BE2C (cell line): ENCODE measurements at regions not wholly inside any gene's neighbourhood (a gene's known extent, or its start where the extent isn't known, plus 50 kb on each side); places are given as distances from the start of the nearest gene placed in this dataset.
"Not testable (repeated sequence)": the region's sequence is repeated elsewhere in the genome, so short reads cannot be mapped to it uniquely, and the experiment has no call there.

Source experiments
- DNase-seq: peaks from one replicate; pipeline ENCODE4 v3.0.0-alpha.2; 2020
- H3K27me3 ChIP-seq: fragments of 250-450 bp; sonication (Bioruptor Pico); 2 replicates; pipeline ENCODE4 v1.5.1; 2020; ENCODE audit warnings: mild to moderate bottlenecking
- H3K36me3 ChIP-seq: fragments of 250-450 bp; sonication (Bioruptor Pico); 2 replicates; pipeline ENCODE4 v1.5.1; 2020; ENCODE audit warnings: mild to moderate bottlenecking
- H3K4me1 ChIP-seq: fragments of 250-450 bp; sonication (Bioruptor Pico); 2 replicates; pipeline ENCODE4 v1.5.1; 2020
- H3K4me3 ChIP-seq: 2 replicates; pipeline ENCODE4 v1.5.1; 2011; ENCODE audit warnings: low read depth, low read length
- H3K9me3 ChIP-seq: fragments of 250-450 bp; sonication (Bioruptor Pico); 2 replicates; pipeline ENCODE4 v1.5.1; 2020
- TF ChIP-seq, protein P1 (sequence below): IDR thresholded peaks from 2 replicates; pipeline ENCODE4 v1.5.1; 2012; ENCODE audit warnings: mild to moderate bottlenecking, low read depth, low read length

DNA sequence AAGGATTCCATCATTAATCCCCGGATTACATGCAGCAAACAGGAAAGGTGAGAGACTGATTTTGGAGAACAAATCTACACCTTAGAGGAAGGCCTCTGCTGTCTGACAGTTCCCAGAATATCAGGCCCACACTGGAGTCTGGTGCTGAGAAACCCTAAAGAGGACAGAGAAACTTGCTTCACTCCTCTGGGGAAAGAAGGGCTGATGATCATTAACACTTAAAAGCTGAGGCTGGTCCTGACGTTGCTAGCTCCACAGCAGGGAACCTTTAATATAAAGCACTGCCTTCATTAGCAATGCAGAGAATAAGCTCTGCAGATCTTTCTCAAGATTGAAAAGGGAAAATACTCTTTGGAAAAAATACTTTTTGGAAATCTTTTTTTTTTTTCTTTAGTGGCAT is 1472.4 kb upstream of the GOT2 start:
- Histone ChIP-seq H3K4me1 (no peaks in the 10 kb centered on the region), H3K27me3 (no peaks in the 10 kb centered on the region), H3K9me3 (no peaks in the 10 kb centered on the region), H3K36me3 (no peaks in the 10 kb centered on the region), H3K4me3 (no peak overlapping the region)
- TF ChIP-seq, protein P1, sequence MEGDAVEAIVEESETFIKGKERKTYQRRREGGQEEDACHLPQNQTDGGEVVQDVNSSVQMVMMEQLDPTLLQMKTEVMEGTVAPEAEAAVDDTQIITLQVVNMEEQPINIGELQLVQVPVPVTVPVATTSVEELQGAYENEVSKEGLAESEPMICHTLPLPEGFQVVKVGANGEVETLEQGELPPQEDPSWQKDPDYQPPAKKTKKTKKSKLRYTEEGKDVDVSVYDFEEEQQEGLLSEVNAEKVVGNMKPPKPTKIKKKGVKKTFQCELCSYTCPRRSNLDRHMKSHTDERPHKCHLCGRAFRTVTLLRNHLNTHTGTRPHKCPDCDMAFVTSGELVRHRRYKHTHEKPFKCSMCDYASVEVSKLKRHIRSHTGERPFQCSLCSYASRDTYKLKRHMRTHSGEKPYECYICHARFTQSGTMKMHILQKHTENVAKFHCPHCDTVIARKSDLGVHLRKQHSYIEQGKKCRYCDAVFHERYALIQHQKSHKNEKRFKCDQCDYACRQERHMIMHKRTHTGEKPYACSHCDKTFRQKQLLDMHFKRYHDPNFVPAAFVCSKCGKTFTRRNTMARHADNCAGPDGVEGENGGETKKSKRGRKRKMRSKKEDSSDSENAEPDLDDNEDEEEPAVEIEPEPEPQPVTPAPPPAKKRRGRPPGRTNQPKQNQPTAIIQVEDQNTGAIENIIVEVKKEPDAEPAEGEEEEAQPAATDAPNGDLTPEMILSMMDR = no peak
- DNase-seq = no peak

DNA sequence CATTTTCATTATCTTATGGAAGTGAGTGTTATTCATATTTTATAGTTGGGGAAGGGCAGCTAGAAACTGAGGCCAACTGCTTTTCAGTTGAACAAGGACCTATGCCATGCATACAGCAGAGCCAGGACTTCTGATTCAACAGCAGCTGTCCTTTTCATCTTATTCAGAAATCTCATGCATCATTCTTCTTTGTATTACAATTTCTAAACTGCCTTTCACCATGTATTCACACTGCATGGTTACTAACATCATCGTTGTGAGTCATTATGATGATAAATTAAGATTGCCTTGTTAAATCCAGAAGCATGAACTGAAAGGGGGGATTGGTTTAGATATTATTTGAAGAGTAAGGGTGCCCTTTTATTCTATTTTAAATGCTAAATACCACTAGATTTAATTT is 1470.1 kb upstream of the GOT2 start:
- Histone ChIP-seq H3K36me3 (no peaks in the 10 kb centered on the region), H3K4me1 (no peaks in the 10 kb centered on the region), H3K27me3 (no peaks in the 10 kb centered on the region), H3K4me3 (no peak overlapping the region), H3K9me3 (no peaks in the 10 kb centered on the region)
- TF ChIP-seq, protein P1 = no peak
- no peak for DNase-seq

- no peaks in the 10 kb centered on the region for H3K27me3 ChIP-seq
- no peaks in the 10 kb centered on the region for H3K9me3 ChIP-seq
- no peaks in the 10 kb centered on the region for H3K4me1 ChIP-seq
- H3K36me3 ChIP-seq = no peaks in the 10 kb centered on the region
- H3K4me3 ChIP-seq = no peak overlapping the region
- DNase-seq = no peak
- TF ChIP-seq, protein P1 = 0 out of 2 replicates have a peak, but pooled peaks have one; percentile 26
Measured at GRCh38 chr16:60203525-60204124, 1469.5 kb upstream of the GOT2 start.

DNA sequence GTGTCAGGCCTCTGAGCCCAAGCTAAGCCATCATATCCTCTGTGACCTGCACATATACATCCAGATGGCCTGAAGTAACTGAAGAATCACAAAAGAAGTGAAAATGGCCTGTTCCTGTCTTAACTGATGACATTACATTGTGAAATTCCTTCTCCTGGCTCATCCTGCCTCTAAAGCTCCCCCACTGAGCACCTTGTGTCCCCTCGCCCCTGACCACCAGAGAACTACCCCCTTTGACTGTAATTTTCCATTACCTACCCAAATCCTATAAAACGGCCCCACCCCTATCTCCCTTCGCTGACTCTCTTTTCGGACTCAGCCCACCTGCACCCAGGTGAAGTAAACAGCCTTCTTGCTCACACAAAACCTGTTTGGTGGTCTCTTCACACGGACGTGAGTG is 1466.6 kb upstream of the GOT2 start:
- H3K9me3 ChIP-seq, DNase-seq, H3K27me3 ChIP-seq: not testable (repeated sequence)

DNA sequence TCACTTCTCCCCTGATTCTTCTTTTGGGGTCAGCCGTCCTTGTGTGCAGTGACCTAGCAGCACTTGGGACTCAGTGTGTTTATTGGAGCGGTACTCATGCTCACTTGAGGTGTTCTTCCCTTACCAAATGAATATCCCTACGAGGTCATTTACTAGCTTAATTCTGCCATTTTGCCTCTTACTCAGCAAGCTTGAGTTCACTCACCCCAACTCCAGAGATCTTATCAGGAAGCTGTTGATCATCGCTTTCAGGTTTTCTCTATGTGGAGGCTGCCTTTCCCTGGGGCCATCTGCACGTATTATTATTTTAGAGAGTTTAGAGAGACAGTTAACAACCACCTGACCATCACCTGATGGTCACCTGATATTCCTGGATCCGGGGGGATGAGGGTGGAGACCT is 1466.0 kb upstream of the GOT2 start:
- Histone ChIP-seq H3K4me1 (no peaks in the 10 kb centered on the region), H3K4me3 (no peak overlapping the region), H3K9me3 (no peaks in the 10 kb centered on the region), H3K27me3 (no peaks in the 10 kb centered on the region), H3K36me3 (no peaks in the 10 kb centered on the region)
- no peak for DNase-seq
- TF ChIP-seq, protein P1 = no peak

More for the DNA sequence above, 1466.6 kb upstream of the GOT2 start:
- H3K4me1 ChIP-seq, H3K36me3 ChIP-seq, H3K4me3 ChIP-seq: not testable (repeated sequence)

DNA sequence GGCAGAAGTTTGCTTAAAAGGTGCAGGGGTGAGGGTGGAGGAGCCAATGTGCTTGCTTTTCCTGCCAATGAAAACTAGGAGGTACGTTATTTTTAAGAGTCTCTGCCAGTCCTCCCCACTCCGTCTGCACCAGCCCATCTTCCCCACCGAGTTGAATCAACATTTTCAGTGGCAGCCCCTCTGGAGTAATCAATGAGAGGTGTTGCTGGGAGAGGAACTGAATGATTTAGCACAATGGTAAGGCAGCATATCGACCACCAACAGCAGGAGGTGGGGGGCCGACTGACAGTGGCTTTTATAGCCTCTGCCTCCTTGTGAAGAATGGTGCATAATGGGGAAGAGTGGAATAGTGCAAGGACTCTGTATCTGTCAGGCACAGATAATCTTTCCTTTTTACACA is 1465.0 kb upstream of the GOT2 start:
- Histone ChIP-seq H3K9me3 (no peaks in the 10 kb centered on the region), H3K36me3 (no peaks in the 10 kb centered on the region), H3K4me1 (no peaks in the 10 kb centered on the region), H3K27me3 (no peaks in the 10 kb centered on the region), H3K4me3 (no peak overlapping the region)
- DNase-seq = no peak
- TF ChIP-seq, protein P1 = no peak

DNA sequence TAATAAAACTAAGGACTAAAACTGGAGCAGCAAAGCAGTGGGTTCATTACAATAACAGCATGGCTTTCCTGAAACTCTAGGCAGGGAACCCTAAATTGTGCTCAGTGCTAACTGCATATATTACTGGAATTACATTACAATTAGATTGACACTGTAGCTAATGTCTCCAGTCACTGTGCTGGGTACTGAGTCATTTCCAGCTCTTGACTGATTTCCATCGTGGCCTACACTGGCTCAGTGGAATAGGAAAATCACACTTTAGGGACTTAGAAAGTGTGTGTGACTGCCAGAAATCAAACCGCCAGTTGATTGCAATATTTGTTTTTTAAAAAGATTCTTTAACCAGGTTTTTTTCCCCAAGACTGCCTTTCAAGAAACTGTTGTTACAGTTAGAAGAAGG is 1447.4 kb upstream of the GOT2 start:
- TF ChIP-seq, protein P1 = no peak
- no peak for DNase-seq

More for the DNA sequence above, 1447.4 kb upstream of the GOT2 start:
- Histone ChIP-seq H3K36me3 (no peaks in the 10 kb centered on the region), H3K4me3 (no peak overlapping the region), H3K27me3 (no peaks in the 10 kb centered on the region), H3K4me1 (no peaks in the 10 kb centered on the region), H3K9me3 (no peaks in the 10 kb centered on the region)
